K562 (cell line): ENCODE measurements at regions not wholly inside any gene's neighbourhood (a gene's known extent, or its start where the extent isn't known, plus 50 kb on each side); places are given as distances from the start of the nearest gene placed in this dataset.

Experiments used
- ELF2 ChIP-seq: fragments of 250-450 bp; sonication (Bioruptor Pico); IDR thresholded peaks from 2 replicates; pipeline ENCODE4 v1.5.0; 2021; ENCODE audit warnings: mild to moderate bottlenecking
- MCM5 ChIP-seq: fragments of 450-650 bp; IDR thresholded peaks from 2 replicates; pipeline ENCODE4 v1.6.1; 2016; ENCODE audit warnings: low read depth
- NFIX ChIP-seq: fragments of 250-450 bp; sonication (Bioruptor Pico); IDR thresholded peaks from 2 replicates; pipeline ENCODE4 v1.4.0; 2020; ENCODE audit warnings: low read depth, mild to moderate bottlenecking, moderate library complexity
- PRPF4 ChIP-seq: fragments of 200-400 bp; formaldehyde crosslinking; IDR thresholded peaks from one replicate; pipeline ENCODE4 v1.6.1; 2017; ENCODE audit warnings: low read length, low read depth, mild to moderate bottlenecking; ENCODE audit not compliant: insufficient read depth, poor library complexity, severe bottlenecking
- PTBP1 ChIP-seq: fragments of 200-400 bp; formaldehyde crosslinking; IDR thresholded peaks from 2 replicates; pipeline ENCODE4 v1.6.1; 2017; ENCODE audit warnings: low read depth, low read length
- SAP30 ChIP-seq: fragments of 200-600 bp; sonication (generic); IDR thresholded peaks from 2 replicates; pipeline ENCODE4 v1.6.1; 2012; ENCODE audit warnings: borderline replicate concordance, low read depth, mild to moderate bottlenecking, moderate library complexity, low read length, control low read depth, inconsistent platforms; ENCODE audit not compliant: insufficient read depth, poor library complexity, severe bottlenecking
- SREBF2 ChIP-seq: sonication (generic); formaldehyde crosslinking; IDR thresholded peaks from 2 replicates; pipeline ENCODE4 v1.4.0; 2020; ENCODE audit warnings: mild to moderate bottlenecking, missing genetic modification reagents
- ZKSCAN1 ChIP-seq: fragments of 150-350 bp; IDR thresholded peaks from 2 replicates; pipeline ENCODE4 v1.6.1; 2016; ENCODE audit warnings: low read depth, low read length
- ZNF143 ChIP-seq: sonication (generic); formaldehyde crosslinking; IDR thresholded peaks from 2 replicates; pipeline ENCODE4 v1.9.0; 2022; ENCODE audit warnings: mild to moderate bottlenecking, missing genetic modification reagents
- ZNF23 ChIP-seq: fragments of 250-450 bp; sonication (Bioruptor Pico); IDR thresholded peaks from 2 replicates; pipeline ENCODE4 v1.4.0; 2020; ENCODE audit warnings: mild to moderate bottlenecking
- ZNF253 ChIP-seq: fragments of 250-450 bp; sonication (Bioruptor Pico); conservative IDR thresholded peaks from 2 replicates; pipeline ENCODE4 v1.6.1; 2021; ENCODE audit warnings: mild to moderate bottlenecking
- ZNF316 ChIP-seq: fragments of 450-650 bp; IDR thresholded peaks from 2 replicates; pipeline ENCODE4 v1.6.1; 2016
- ZNF444 ChIP-seq: fragments of 250-450 bp; sonication (Bioruptor Pico); IDR thresholded peaks from 2 replicates; pipeline ENCODE4 v1.4.0; 2020; ENCODE audit warnings: mild to moderate bottlenecking, moderate library complexity
- TF ChIP-seq, protein P1 (sequence below): fragments of 150-350 bp; IDR thresholded peaks from 2 replicates; pipeline ENCODE4 v1.6.1; 2014; ENCODE audit warnings: low read depth, mild to moderate bottlenecking, low read length, borderline replicate concordance
- TF ChIP-seq, protein P2 (sequence below): fragments of 450-650 bp; IDR thresholded peaks from 2 replicates; pipeline ENCODE4 v1.6.1; 2016; ENCODE audit warnings: low read depth
- TF ChIP-seq, protein P3 (sequence below): fragments of 450-650 bp; conservative IDR thresholded peaks from 2 replicates; pipeline ENCODE4 v1.6.1; 2016; ENCODE audit warnings: missing genetic modification characterization, low read depth, mild to moderate bottlenecking, control low read depth, missing compliant biosample characterization

DNA sequence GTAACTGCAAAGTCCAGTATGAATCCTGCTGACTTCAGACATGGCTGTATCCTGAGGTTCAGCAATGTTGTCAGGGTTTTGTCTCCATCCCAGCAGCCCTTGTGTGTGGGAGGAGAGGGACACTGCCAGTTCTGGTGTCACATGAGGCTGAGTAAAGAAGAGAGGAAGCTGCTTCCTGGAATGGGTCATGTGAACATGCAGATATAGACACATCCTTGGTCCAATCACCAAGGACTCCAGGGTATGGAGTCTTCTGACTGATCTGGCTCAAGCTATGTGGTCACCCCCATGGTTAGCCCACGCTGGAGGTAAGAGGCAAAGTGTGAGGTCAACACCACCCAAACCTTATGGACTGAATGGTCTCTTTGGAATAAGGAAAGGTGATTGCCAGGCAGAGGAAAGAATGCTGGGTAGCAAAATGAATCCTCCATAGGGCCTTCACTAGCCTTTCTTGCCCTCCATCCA lies 134.4 kb upstream of the SLC1A4 start (continued):
- TF ChIP-seq ZNF253 (CRISPR knock-in tag) (no peak), PTBP1 (no peak), PRPF4 (no peak), ZNF23 (no peak), ZKSCAN1 (no peak), ZNF316 (no peak), SREBF2 (CRISPR knock-in tag) (no peak), MCM5 (no peak), ZNF444 (CRISPR knock-in tag) (no peak), ELF2 (CRISPR knock-in tag) (peak; percentile 84), SAP30 (no peak), ZNF143 (no peak), NFIX (CRISPR knock-in tag) (no peak)
- TF ChIP-seq, protein P1, sequence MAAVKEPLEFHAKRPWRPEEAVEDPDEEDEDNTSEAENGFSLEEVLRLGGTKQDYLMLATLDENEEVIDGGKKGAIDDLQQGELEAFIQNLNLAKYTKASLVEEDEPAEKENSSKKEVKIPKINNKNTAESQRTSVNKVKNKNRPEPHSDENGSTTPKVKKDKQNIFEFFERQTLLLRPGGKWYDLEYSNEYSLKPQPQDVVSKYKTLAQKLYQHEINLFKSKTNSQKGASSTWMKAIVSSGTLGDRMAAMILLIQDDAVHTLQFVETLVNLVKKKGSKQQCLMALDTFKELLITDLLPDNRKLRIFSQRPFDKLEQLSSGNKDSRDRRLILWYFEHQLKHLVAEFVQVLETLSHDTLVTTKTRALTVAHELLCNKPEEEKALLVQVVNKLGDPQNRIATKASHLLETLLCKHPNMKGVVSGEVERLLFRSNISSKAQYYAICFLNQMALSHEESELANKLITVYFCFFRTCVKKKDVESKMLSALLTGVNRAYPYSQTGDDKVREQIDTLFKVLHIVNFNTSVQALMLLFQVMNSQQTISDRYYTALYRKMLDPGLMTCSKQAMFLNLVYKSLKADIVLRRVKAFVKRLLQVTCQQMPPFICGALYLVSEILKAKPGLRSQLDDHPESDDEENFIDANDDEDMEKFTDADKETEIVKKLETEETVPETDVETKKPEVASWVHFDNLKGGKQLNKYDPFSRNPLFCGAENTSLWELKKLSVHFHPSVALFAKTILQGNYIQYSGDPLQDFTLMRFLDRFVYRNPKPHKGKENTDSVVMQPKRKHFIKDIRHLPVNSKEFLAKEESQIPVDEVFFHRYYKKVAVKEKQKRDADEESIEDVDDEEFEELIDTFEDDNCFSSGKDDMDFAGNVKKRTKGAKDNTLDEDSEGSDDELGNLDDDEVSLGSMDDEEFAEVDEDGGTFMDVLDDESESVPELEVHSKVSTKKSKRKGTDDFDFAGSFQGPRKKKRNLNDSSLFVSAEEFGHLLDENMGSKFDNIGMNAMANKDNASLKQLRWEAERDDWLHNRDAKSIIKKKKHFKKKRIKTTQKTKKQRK = no peak
- TF ChIP-seq, protein P2, sequence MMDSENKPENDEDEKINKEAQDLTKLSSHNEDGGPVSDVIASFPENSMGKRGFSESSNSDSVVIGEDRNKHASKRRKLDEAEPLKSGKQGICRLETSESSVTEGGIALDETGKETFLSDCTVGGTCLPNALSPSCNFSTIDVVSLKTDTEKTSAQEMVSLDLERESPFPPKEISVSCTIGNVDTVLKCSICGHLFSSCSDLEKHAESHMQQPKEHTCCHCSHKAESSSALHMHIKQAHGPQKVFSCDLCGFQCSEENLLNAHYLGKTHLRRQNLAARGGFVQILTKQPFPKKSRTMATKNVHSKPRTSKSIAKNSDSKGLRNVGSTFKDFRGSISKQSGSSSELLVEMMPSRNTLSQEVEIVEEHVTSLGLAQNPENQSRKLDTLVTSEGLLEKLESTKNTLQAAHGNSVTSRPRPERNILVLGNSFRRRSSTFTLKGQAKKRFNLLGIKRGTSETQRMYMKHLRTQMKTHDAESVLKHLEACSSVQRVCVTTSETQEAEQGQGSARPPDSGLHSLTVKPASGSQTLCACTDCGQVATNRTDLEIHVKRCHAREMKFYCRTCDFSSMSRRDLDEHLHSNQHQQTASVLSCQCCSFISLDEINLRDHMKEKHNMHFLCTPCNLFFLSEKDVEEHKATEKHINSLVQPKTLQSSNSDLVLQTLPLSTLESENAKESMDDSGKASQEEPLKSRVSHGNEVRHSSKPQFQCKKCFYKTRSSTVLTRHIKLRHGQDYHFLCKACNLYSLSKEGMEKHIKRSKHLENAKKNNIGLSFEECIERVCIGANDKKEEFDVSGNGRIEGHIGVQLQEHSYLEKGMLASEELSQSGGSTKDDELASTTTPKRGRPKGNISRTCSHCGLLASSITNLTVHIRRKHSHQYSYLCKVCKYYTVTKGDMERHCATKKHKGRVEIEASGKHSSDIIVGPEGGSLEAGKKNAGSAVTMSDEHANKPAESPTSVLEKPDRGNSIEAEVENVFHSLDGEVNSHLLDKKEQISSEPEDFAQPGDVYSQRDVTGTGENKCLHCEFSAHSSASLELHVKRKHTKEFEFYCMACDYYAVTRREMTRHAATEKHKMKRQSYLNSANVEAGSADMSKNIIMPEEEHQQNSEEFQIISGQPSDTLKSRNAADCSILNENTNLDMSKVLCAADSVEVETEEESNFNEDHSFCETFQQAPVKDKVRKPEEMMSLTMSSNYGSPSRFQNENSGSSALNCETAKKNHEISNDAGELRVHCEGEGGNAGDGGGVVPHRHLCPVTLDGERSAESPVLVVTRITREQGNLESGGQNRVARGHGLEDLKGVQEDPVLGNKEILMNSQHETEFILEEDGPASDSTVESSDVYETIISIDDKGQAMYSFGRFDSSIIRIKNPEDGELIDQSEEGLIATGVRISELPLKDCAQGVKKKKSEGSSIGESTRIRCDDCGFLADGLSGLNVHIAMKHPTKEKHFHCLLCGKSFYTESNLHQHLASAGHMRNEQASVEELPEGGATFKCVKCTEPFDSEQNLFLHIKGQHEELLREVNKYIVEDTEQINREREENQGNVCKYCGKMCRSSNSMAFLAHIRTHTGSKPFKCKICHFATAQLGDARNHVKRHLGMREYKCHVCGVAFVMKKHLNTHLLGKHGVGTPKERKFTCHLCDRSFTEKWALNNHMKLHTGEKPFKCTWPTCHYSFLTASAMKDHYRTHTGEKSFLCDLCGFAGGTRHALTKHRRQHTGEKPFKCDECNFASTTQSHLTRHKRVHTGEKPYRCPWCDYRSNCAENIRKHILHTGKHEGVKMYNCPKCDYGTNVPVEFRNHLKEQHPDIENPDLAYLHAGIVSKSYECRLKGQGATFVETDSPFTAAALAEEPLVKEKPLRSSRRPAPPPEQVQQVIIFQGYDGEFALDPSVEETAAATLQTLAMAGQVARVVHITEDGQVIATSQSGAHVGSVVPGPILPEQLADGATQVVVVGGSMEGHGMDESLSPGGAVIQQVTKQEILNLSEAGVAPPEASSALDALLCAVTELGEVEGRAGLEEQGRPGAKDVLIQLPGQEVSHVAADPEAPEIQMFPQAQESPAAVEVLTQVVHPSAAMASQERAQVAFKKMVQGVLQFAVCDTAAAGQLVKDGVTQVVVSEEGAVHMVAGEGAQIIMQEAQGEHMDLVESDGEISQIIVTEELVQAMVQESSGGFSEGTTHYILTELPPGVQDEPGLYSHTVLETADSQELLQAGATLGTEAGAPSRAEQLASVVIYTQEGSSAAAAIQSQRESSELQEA = no peak
- TF ChIP-seq, protein P3, sequence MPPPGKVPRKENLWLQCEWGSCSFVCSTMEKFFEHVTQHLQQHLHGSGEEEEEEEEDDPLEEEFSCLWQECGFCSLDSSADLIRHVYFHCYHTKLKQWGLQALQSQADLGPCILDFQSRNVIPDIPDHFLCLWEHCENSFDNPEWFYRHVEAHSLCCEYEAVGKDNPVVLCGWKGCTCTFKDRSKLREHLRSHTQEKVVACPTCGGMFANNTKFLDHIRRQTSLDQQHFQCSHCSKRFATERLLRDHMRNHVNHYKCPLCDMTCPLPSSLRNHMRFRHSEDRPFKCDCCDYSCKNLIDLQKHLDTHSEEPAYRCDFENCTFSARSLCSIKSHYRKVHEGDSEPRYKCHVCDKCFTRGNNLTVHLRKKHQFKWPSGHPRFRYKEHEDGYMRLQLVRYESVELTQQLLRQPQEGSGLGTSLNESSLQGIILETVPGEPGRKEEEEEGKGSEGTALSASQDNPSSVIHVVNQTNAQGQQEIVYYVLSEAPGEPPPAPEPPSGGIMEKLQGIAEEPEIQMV (tag) = no peak
